ENCODE measurements at regions not wholly inside any gene's neighbourhood (a gene's known extent, or its start where the extent isn't known, plus 50 kb on each side); places are given as distances from the start of the nearest gene placed in this dataset.

DNA sequence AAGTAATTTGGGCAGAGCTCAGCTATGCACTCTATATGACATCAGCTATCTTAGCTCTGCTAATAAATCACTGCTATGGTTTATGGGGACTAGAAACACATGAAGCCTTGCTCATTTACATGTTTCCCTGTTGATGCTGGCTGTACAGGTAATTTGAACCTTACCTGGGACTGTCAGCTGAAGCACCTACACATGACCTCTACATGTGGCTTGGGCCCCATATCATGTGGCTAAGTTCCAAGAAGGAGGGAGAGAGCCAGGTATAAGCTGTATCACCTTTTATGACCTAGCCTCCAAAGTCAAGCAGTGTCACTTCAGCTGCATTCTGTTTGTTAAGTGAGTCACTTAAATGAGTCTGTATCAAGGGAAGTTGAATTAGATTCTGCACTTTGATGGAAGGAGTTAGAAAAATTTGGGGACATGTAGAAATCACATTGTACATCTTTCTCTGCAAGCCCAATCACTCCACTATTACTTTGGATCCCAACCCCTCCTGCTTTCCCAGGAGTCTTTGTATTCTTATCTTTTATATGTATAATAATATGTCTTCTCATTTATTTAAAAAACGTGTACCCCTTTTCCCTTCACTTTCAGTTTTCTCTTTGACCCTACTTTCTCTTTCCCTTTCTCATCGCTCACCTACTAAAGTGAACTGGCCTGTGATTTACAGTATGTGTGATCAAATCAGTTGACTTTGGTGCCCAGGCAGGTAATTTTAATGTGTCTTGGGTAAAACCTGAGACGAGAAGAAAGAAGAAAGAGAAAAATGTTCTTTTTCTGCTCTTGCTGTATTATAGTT is 53.4 kb upstream of the PRKACB start:
- TF ChIP-seq, protein P1, sequence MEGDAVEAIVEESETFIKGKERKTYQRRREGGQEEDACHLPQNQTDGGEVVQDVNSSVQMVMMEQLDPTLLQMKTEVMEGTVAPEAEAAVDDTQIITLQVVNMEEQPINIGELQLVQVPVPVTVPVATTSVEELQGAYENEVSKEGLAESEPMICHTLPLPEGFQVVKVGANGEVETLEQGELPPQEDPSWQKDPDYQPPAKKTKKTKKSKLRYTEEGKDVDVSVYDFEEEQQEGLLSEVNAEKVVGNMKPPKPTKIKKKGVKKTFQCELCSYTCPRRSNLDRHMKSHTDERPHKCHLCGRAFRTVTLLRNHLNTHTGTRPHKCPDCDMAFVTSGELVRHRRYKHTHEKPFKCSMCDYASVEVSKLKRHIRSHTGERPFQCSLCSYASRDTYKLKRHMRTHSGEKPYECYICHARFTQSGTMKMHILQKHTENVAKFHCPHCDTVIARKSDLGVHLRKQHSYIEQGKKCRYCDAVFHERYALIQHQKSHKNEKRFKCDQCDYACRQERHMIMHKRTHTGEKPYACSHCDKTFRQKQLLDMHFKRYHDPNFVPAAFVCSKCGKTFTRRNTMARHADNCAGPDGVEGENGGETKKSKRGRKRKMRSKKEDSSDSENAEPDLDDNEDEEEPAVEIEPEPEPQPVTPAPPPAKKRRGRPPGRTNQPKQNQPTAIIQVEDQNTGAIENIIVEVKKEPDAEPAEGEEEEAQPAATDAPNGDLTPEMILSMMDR (IDR thresholded peaks at IDR 0.05) = no peak
- TF ChIP-seq POLR2A (IDR thresholded peaks at IDR 0.05) (no peak), POLR2AphosphoS5 (IDR thresholded peaks at IDR 0.05) (no peak)
